DLD1 (cell line): ENCODE measurements at regions not wholly inside any gene's neighbourhood (a gene's known extent, or its start where the extent isn't known, plus 50 kb on each side); places are given as distances from the start of the nearest gene placed in this dataset.

Experiments used
- in situ Hi-C: cut with HindIII; loops from 2 replicates; pipeline ENCODE4 v1.10.0; 2017; ENCODE audit warnings: low sequenced_read_pairs

GRCh38 chr2:235162837-235163197 is 211.0 kb downstream of the SH3BP4 start:
- in situ Hi-C loops, result no loop called here

- in situ Hi-C loops, result no loop called here
Observed at GRCh38 chr2:235165136-235165535, 213.3 kb downstream of the SH3BP4 start.

GRCh38 chr2:235165631-235166030 is 213.8 kb downstream of the SH3BP4 start:
- in situ Hi-C loops, result no loop called here

GRCh38 chr2:235168174-235168979 is 216.6 kb downstream of the SH3BP4 start:
- in situ Hi-C loops, result no loop called here

GRCh38 chr2:235170016-235170415 is 218.2 kb downstream of the SH3BP4 start:
- in situ Hi-C loops, result no loop called here

GRCh38 chr2:235170536-235171521 is 219.0 kb downstream of the SH3BP4 start:
- in situ Hi-C loops, result no loop called here

GRCh38 chr2:235171550-235172031 is 219.8 kb downstream of the SH3BP4 start:
- in situ Hi-C loops, result no loop called here

DNA sequence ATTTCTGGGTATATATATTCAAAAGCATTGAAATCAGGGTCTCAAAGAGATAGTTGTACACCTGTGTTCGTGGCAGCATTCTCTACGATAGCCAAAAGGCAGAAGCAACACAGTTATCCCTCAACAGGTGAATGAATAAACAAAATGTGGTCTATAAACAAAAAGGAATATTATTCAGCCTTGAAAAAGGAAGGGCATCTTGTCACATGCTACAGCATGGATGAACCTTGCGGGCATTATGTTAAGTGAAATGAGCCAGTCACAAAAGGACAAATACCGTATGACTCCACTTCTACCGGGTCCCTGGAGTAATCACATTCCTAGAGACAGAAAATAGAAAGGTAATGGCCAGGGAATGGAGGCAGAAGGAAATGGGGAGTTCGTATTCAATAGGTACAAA is 228.8 kb downstream of the SH3BP4 start:
- in situ Hi-C loops, result no loop called here

DNA sequence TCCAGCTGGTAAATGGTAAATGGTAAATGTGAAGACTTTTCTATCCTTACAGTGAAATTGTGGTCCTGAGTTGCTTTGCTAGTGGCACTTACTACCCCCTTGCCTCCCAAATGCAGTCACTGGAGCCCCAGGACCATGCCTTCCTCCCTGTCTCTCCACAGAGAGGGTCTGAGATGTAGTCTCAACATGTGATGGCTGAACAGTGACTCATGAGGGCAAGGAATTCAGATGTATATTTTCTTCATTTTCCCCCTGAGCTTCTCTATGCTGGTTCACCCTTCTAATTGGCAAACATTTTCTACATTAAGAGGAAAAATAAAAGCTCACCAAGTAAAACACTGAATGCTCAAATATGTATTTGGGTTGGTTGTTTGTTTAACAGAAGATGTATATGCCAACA is 232.0 kb downstream of the SH3BP4 start:
- in situ Hi-C loops, result no loop called here

GRCh38 chr2:235187806-235188205 is 236.0 kb downstream of the SH3BP4 start:
- in situ Hi-C loops, result no loop called here

GRCh38 chr2:235191486-235191885 is 239.7 kb downstream of the SH3BP4 start:
- in situ Hi-C loops, result no loop called here

- in situ Hi-C loops, result no loop called here
Observed at GRCh38 chr2:235191978-235192377, 240.2 kb downstream of the SH3BP4 start.

DNA sequence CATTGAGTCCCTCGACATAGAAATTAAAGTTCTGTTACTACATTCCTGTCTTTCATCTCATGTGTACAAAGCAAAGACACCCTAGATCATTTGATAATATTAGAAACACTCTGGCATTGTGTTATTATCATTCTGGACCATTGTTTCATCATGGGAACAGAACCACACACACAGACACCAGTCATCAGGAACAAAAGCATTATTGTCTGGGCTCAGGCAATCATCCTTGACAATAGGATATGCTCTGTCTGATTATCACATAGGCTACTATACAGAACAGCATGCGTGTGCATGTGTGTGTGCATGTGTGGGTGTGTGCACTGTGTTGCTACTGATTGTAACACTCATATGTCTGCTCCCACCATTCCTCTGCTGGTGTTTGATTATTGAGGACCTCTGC is 242.5 kb downstream of the SH3BP4 start:
- in situ Hi-C loops, result no loop called here

- in situ Hi-C loops, result no loop called here
Observed at GRCh38 chr2:235194836-235195235, 243.0 kb downstream of the SH3BP4 start.

GRCh38 chr2:235195921-235196320 is 244.1 kb downstream of the SH3BP4 start:
- in situ Hi-C loops, result no loop called here

GRCh38 chr2:235199128-235199527 is 247.3 kb downstream of the SH3BP4 start:
- in situ Hi-C loops, result no loop called here

DNA sequence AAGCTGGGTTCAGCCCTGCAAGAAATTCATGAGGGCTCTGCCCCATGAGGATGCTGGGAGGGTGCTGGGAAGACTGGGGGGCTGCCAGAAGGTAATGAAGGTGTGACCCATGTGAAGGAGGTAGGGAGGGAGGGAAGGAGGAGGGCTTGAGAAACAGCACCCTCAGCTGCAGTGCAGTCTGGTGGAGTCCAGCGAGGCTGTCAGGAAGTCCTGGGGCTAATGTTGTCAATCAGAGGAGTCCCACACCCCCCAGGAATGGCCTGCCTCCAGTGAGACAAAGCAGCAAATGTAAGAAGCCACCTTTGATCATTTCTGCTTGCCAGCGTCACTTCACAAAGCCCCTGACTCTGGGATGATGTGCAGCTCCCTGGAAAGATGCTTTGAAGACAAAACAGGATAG is 248.4 kb downstream of the SH3BP4 start:
- in situ Hi-C loops, result no loop called here

- in situ Hi-C loops, result no loop called here
Observed at GRCh38 chr2:235201756-235202155, 249.9 kb downstream of the SH3BP4 start.

GRCh38 chr2:235204948-235205347 is 253.1 kb downstream of the SH3BP4 start:
- in situ Hi-C loops, result no loop called here

DNA sequence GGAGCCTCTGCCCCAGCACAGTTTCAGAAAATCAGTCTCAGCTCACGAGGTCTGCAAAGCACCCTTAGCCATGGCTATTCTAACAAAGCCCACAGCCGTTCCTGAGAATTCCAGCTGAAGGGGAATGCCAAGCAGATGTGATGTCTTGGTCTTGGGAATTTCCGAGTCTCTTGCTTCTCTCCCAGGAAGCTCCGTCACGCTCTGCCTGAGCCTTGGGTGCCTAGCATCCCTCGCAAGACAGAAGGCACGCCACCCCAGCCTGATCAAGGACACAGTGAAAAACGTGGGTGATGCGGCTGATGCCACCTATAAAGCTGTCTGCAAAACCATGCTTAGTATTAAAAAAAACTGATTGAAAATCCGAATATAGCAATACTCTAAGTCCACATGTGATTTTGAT is 254.6 kb downstream of the SH3BP4 start:
- in situ Hi-C loops, result no loop called here

- in situ Hi-C loops, result no loop called here
Observed at GRCh38 chr2:235206980-235207579, 255.3 kb downstream of the SH3BP4 start.
